Heart left ventricle (tissue), 16 donors: ENCODE measurements at regions not wholly inside any gene's neighbourhood (a gene's known extent, or its start where the extent isn't known, plus 50 kb on each side); places are given as distances from the start of the nearest gene placed in this dataset.

Source experiments
- ATAC-seq, 4 donors: fragments of 200-7000 bp; cut with Tn5 transposase; one replicate each; pipeline ENCODE4 v1.9.1; 2020 to 2022; ENCODE audit warnings: moderate library complexity in 4 of 4, mild to moderate bottlenecking in 3 of 4, moderate number of reproducible peaks in 1 of 4
- DNase-seq, 5 donors: peaks; one replicate each; pipeline ENCODE4 v3.0.0-alpha.2; 2020
- H3K27ac ChIP-seq, 12 donors: fragments of 200-600 bp; sonication (generic) in 4 of 12; one replicate each; pipeline versions ENCODE4 v1.5.0 to v1.8.0; 2016 to 2022; ENCODE audit warnings: mild to moderate bottlenecking in 2 of 12
- H3K27me3 ChIP-seq, 9 donors: fragments of 200-600 bp; sonication (generic) in 2 of 9; one replicate each; pipeline versions ENCODE4 v1.5.1 to v1.8.0; 2016 to 2022; ENCODE audit warnings: mild to moderate bottlenecking in 3 of 9
- H3K36me3 ChIP-seq, 9 donors: fragments of 200-600 bp; sonication (generic) in 2 of 9; one replicate each; pipeline versions ENCODE4 v1.5.0 to v1.8.0; 2018 to 2022; ENCODE audit warnings: mild to moderate bottlenecking in 2 of 9
- H3K4me1 ChIP-seq, 12 donors: fragments of 200-600 bp; sonication (generic) in 4 of 12; one replicate each; pipeline versions ENCODE4 v1.5.0 to v1.8.0; 2016 to 2022; ENCODE audit warnings: mild to moderate bottlenecking in 3 of 12
- H3K4me3 ChIP-seq, 12 donors: fragments of 200-600 bp; sonication (generic) in 4 of 12; one replicate each; pipeline versions ENCODE4 v1.5.0 to v1.8.0; 2017 to 2022; ENCODE audit warnings: mild to moderate bottlenecking in 9 of 12, moderate library complexity in 4 of 12
- H3K9me3 ChIP-seq, 12 donors: fragments of 200-600 bp; sonication (generic) in 4 of 12; one replicate each; pipeline versions ENCODE4 v1.5.0 to v1.8.0; 2016 to 2022; ENCODE audit warnings: mild to moderate bottlenecking in 1 of 12
- CTCF ChIP-seq, 12 donors: fragments of 200-600 bp; sonication (generic) in 4 of 12; IDR thresholded peaks; one replicate each; pipeline versions ENCODE4 v1.5.0 to v1.8.0; 2018 to 2022; ENCODE audit warnings: antibody characterized with exemption in 12 of 12, mild to moderate bottlenecking in 5 of 12
- POLR2A ChIP-seq, 2 donors: fragments of 450-650 bp; IDR thresholded peaks; one replicate each; pipeline ENCODE4 v1.6.1; 2017; ENCODE audit warnings: antibody characterized with exemption in 2 of 2, mild to moderate bottlenecking in 2 of 2, moderate library complexity in 2 of 2
- WGBS, 4 donors: extraction: QIAGEN DNeasy Blood & Tissue Kit in 2 of 4; methylation state at CpG; one replicate each; pipeline versions ENCODE4 v1.1.5 to v1.1.7; 2013 to 2018; 5-methylcytosine and 5-hydroxymethylcytosine counted together
- intact Hi-C, 10 donors: fragments of 100-400 bp; cut with DNase I; formaldehyde crosslinking; loops; one replicate each; pipeline versions ENCODE4 v1.11.1 to v1.14.2; 2022
- donor health status: ischemic (EF 13 %, LVEDD 7.1; RV severe dilation, severe dysfunction).
- donor health status: healthy with polysubstance abuse.
- donor health status: DM: no; HTN: yes; CAD: no.
- donor health status: DM: no; HTN: no; CAD: no.
- donor health status: ischemic (EF 25% LVEDD 6.9; RV normal size, moderate dysfunction).
- donor health status: ischemic (EF 25% LVEDD 5.7; RV mildly dilated, moderate dysfunction).
- donor health status: healthy.
- donor health status: DM: yes; HTN: yes; CAD: no.
- donor health status: ischemic (EF 35%, LVEDD 5.7; RV mildly dilated, moderate dysfunction).
- donor health status: nonischemic (EF 11% LVEDD 7.7; RV severe dilation, severe dysfunction).
- donor health status: DM: yes; HTN: yes; CAD: no.
- donor health status: PGD.
- donor health status: ischemic (EF 29% LVEDD 5.4; RV normal size, mild dysfunction).
- donor health status: nonischemic (EF 23%, LVEDD 6.1; RV moderate dilation, normal function).

- ATAC-seq (no peak), DNase-seq (no peak)
- H3K9me3 ChIP-seq, result no peaks in the 10 kb centered on the region
- no peaks in the 10 kb centered on the region for H3K27me3 ChIP-seq
- intact Hi-C loops, result no loop called here
- whole genome bisulfite sequencing, 4 donors, result 55 to 80% (median 73%) methylated on average over 1 of the region's 1 CpG
- no peak overlapping the region for H3K4me3 ChIP-seq
- TF ChIP-seq POLR2A (IDR thresholded peaks at IDR 0.05), result no peak
- no peak for TF ChIP-seq CTCF (IDR thresholded peaks at IDR 0.05)
- no peaks in the 10 kb centered on the region for H3K4me1 ChIP-seq
- H3K27ac ChIP-seq, result no peak overlapping the region
- H3K36me3 ChIP-seq, result no peaks in the 10 kb centered on the region
Measured at GRCh38 chr2:192438239-192438638, 243.5 kb upstream of the TMEFF2 start.

- no peak for TF ChIP-seq CTCF (IDR thresholded peaks at IDR 0.05)
- TF ChIP-seq POLR2A (IDR thresholded peaks at IDR 0.05), result no peak
- no peak for ATAC-seq
- no peaks in the 10 kb centered on the region for H3K27me3 ChIP-seq
- H3K27ac ChIP-seq, result no peak overlapping the region
- H3K4me3 ChIP-seq, result no peak overlapping the region
- no peaks in the 10 kb centered on the region for H3K9me3 ChIP-seq
- no peaks in the 10 kb centered on the region for H3K4me1 ChIP-seq
- WGBS, 4 donors, result 58 to 67% (median 64%) methylated on average over 4 of the region's 4 CpGs
- no peaks in the 10 kb centered on the region for H3K36me3 ChIP-seq
- no peak for DNase-seq
- intact Hi-C loops, result no loop called here
Measured at GRCh38 chr2:192437653-192438052, 242.9 kb upstream of the TMEFF2 start.

- intact Hi-C loops, result no loop called here
- Histone ChIP-seq H3K4me3 (no peak overlapping the region), H3K4me1 (no peaks in the 10 kb centered on the region), H3K36me3 (no peaks in the 10 kb centered on the region), H3K9me3 (peaks cover 0 to 6% (median 0%) of the 10 kb centered on the region in 12 donors), H3K27ac (no peak overlapping the region), H3K27me3 (no peaks in the 10 kb centered on the region)
- DNase-seq (no peak), ATAC-seq (no peak)
- TF ChIP-seq POLR2A (IDR thresholded peaks at IDR 0.05) (no peak), CTCF (IDR thresholded peaks at IDR 0.05) (no peak)
- WGBS, 4 donors, result 77 to 81% (median 80%) methylated on average over 4 of the region's 4 CpGs
Measured at GRCh38 chr2:192424243-192424642, 229.5 kb upstream of the TMEFF2 start.

- no peak for ATAC-seq
- Histone ChIP-seq H3K4me3 (no peak overlapping the region), H3K27me3 (no peaks in the 10 kb centered on the region), H3K36me3 (no peaks in the 10 kb centered on the region), H3K27ac (no peak overlapping the region), H3K9me3 (peaks cover 0 to 3% (median 0%) of the 10 kb centered on the region in 12 donors), H3K4me1 (no peaks in the 10 kb centered on the region)
- WGBS, 4 donors, result 60 to 73% (median 71%) methylated on average over 2 of the region's 2 CpGs
- TF ChIP-seq POLR2A (IDR thresholded peaks at IDR 0.05), result no peak
- no peak for TF ChIP-seq CTCF (IDR thresholded peaks at IDR 0.05)
- intact Hi-C loops, result no loop called here
- DNase-seq, result no peak
Measured at GRCh38 chr2:192419786-192420185, 225.1 kb upstream of the TMEFF2 start.
